NCI-H345 treated with DMSO at 0.1 percent for 48 hours (cell line): ENCODE measurements at regions not wholly inside any gene's neighbourhood (a gene's known extent, or its start where the extent isn't known, plus 50 kb on each side); places are given as distances from the start of the nearest gene placed in this dataset.

Experiments
- DNase-seq: peaks from one replicate; lab custom pipeline; 2025; ENCODE audit not compliant: unreplicated experiment; lab: John Stamatoyannopoulos, UW

DNA sequence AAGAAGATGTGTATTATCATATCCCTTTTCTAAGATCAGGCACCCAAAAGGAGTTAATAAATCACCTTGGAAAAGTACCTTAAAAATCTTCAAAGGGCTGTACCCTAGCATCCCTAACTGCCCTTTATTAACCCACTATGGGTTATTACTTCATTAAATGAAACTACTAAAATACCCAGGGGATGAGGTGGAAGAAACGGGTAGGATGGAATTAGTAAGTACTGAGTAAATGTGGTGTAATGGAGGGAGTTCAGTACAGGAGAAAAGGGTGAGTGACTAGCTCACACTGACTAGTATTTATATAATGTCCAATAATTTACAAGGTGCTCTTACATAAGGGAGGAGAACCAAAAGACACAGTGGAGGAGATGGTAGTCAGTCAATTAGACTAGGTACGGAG, 51.0 kb upstream of the RASGEF1B start:
- no peak for DNase-seq

GRCh38 chr4:81521708-81522107, 50.0 kb upstream of the RASGEF1B start:
- DNase-seq: no peak
